ENCODE measurements at regions not wholly inside any gene's neighbourhood (a gene's known extent, or its start where the extent isn't known, plus 50 kb on each side); places are given as distances from the start of the nearest gene placed in this dataset.
"Not testable (repeated sequence)": the region's sequence is repeated elsewhere in the genome, so short reads cannot be mapped to it uniquely, and the experiment has no call there.

GRCh38 chr3:20280257-20280656 is 94.3 kb upstream of the SGO1 start:
- ATAC-seq = no peak

GRCh38 chr3:20265977-20266376 is 80.0 kb upstream of the SGO1 start:
- ATAC-seq = not testable (repeated sequence)

More at GRCh38 chr3:20280257-20280656, 94.3 kb upstream of the SGO1 start:
- no peak for TF ChIP-seq ARNTL (CRISPR knock-in tag; IDR thresholded peaks at IDR 0.05; ENCODE audit: borderline replicate concordance, low read depth)
- TF ChIP-seq CSDC2 (CRISPR knock-in tag; IDR thresholded peaks at IDR 0.05) = no peak
- TF ChIP-seq TCF4 (CRISPR knock-in tag; IDR thresholded peaks at IDR 0.05; ENCODE audit: borderline replicate concordance) = no peak
- no peak for TF ChIP-seq PATZ1 (CRISPR knock-in tag; IDR thresholded peaks at IDR 0.05; ENCODE audit: borderline replicate concordance)
- TF ChIP-seq ZNF8 (CRISPR knock-in tag; IDR thresholded peaks at IDR 0.05) = no peak
- TF ChIP-seq CSRNP3 (CRISPR knock-in tag; IDR thresholded peaks at IDR 0.05) = no peak
- TF ChIP-seq CREB5 (CRISPR knock-in tag; IDR thresholded peaks at IDR 0.05; ENCODE audit: low read depth) = no peak
- no peak for TF ChIP-seq ZNF70 (CRISPR knock-in tag; IDR thresholded peaks at IDR 0.05)
- TF ChIP-seq SNAI2 (CRISPR knock-in tag; IDR thresholded peaks at IDR 0.05) = no peak
- no peak for TF ChIP-seq TSHZ2 (CRISPR knock-in tag; IDR thresholded peaks at IDR 0.05)
- no peak for TF ChIP-seq BACH2 (CRISPR knock-in tag; IDR thresholded peaks at IDR 0.05; ENCODE audit: borderline replicate concordance)
- no peak for TF ChIP-seq GLIS3 (CRISPR knock-in tag; IDR thresholded peaks at IDR 0.05)
- no peak for TF ChIP-seq ZFP3 (CRISPR knock-in tag; IDR thresholded peaks at IDR 0.05)
- TF ChIP-seq ZNF565 (CRISPR knock-in tag; conservative IDR thresholded peaks at IDR 0.05; ENCODE audit: low read depth) = no peak
- TF ChIP-seq ZC3H10 (CRISPR knock-in tag; IDR thresholded peaks at IDR 0.05) = no peak
- TF ChIP-seq ZFP30 (CRISPR knock-in tag; IDR thresholded peaks at IDR 0.05) = no peak
- TF ChIP-seq TOX (CRISPR knock-in tag; IDR thresholded peaks at IDR 0.05; ENCODE audit: borderline replicate concordance) = no peak

GRCh38 chr3:20264900-20265567 is 79.0 kb upstream of the SGO1 start:
- no peak for ATAC-seq
- no peak for TF ChIP-seq ARNTL (CRISPR knock-in tag; IDR thresholded peaks at IDR 0.05; ENCODE audit: borderline replicate concordance, low read depth)
- no peak for TF ChIP-seq POU6F1 (CRISPR knock-in tag; IDR thresholded peaks at IDR 0.05; ENCODE audit: borderline replicate concordance, low read depth)
- TF ChIP-seq BACH2 (CRISPR knock-in tag; IDR thresholded peaks at IDR 0.05; ENCODE audit: borderline replicate concordance) = no peak
- TF ChIP-seq PATZ1 (CRISPR knock-in tag; IDR thresholded peaks at IDR 0.05; ENCODE audit: borderline replicate concordance) = no peak
- no peak for TF ChIP-seq ZC3H10 (CRISPR knock-in tag; IDR thresholded peaks at IDR 0.05)
- TF ChIP-seq GLIS3 (CRISPR knock-in tag; IDR thresholded peaks at IDR 0.05) = no peak
- no peak for TF ChIP-seq TSHZ2 (CRISPR knock-in tag; IDR thresholded peaks at IDR 0.05)
- TF ChIP-seq PPARA (CRISPR knock-in tag; IDR thresholded peaks at IDR 0.05; ENCODE audit: borderline replicate concordance) = no peak
- TF ChIP-seq ISL1 (CRISPR knock-in tag; IDR thresholded peaks at IDR 0.05) = no peak
- TF ChIP-seq ZNF70 (CRISPR knock-in tag; IDR thresholded peaks at IDR 0.05) = no peak
- no peak for TF ChIP-seq ZNF565 (CRISPR knock-in tag; conservative IDR thresholded peaks at IDR 0.05; ENCODE audit: low read depth)
- TF ChIP-seq OSR1 (CRISPR knock-in tag; IDR thresholded peaks at IDR 0.05) = no peak
- TF ChIP-seq ESRRG (CRISPR knock-in tag; IDR thresholded peaks at IDR 0.05) = no peak
- TF ChIP-seq TCF4 (CRISPR knock-in tag; IDR thresholded peaks at IDR 0.05; ENCODE audit: borderline replicate concordance) = no peak

Measured in SK-N-SH treated with all-trans-retinoic acid at 6 μM for 48 hours (cell line).